Fibroblast of the aortic adventitia (primary cell): ENCODE measurements at regions not wholly inside any gene's neighbourhood (a gene's known extent, or its start where the extent isn't known, plus 50 kb on each side); places are given as distances from the start of the nearest gene placed in this dataset.

ENCODE experiments used
- DNase-seq: peaks from one replicate; pipeline ENCODE4 v3.0.0-alpha.2; 2010; ENCODE audit warnings: low read depth
- H3K4me3 ChIP-seq: 2 replicates; pipeline ENCODE4 v1.5.1; 2011; ENCODE audit warnings: low read depth, mild to moderate bottlenecking, control low read depth, low read length, moderate library complexity
- CTCF ChIP-seq: IDR thresholded peaks from 2 replicates; pipeline ENCODE4 v1.5.1; 2011; ENCODE audit warnings: mild to moderate bottlenecking, low read length, control low read depth, inconsistent platforms; ENCODE audit not compliant: insufficient read depth

DNA sequence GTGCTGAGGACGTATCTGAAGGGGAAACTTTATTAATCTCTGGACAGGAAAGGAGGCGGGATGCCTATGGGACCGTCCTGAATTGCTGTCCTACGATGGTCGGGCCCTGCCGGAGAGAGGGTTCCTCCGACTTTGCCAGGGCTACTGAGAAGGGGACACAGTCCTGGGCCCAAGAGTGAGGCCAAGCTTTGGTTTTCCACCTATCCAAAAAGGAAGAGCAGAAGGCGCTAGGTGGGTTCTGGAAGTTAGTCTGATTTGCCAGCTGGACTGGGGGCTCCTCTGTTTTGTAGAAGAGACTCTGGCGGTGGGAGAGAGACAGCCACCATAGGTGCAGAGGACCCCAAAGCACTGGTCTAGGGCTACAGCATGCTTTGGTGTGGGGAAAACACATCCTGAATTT is 243.8 kb upstream of the IRX4 start:
- H3K4me3 ChIP-seq: no peak overlapping the region
- DNase-seq: no peak
- no peak for TF ChIP-seq CTCF

GRCh38 chr5:2125901-2126265 is 243.2 kb upstream of the IRX4 start:
- no peak for DNase-seq
- TF ChIP-seq CTCF: no peak
- H3K4me3 ChIP-seq: no peak overlapping the region

GRCh38 chr5:2125171-2125900 is 242.6 kb upstream of the IRX4 start:
- H3K4me3 ChIP-seq: no peak overlapping the region
- TF ChIP-seq CTCF: no peak
- no peak for DNase-seq

DNA sequence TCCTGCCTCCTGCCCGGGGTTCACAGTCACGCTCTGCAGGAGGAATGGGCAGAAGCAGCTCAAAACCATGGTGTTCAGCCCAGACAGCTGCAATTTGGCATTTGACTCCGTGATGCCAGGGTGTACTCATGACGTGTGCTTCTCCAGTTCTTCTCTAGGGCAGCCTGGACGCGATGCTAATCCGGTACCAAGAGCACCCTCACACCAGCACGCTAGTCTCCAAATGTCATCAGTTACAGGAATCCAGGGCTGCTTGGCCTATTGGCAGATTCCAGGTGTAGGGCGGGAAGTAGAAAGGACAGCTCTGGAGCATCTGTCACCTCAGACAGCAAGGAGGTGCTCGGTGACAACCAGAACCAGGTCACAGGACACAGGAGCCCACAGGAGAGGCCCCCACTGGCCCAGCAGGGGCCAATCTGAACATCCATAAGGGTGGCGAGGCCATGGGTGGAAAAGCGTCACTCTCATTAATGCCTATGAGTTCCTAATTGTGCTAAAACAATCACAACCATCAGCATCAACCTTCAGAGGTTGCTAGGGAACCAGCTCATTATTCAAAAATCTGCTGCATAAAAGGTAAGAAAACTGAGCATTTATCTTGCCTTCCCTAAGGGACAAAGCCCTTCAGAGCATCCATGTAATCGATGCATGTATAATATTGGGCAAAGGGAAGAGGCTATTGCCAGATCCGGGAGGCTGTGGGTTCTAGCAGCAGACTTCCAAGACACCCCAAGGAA is 241.9 kb upstream of the IRX4 start:
- no peak for TF ChIP-seq CTCF
- no peak for DNase-seq

DNA sequence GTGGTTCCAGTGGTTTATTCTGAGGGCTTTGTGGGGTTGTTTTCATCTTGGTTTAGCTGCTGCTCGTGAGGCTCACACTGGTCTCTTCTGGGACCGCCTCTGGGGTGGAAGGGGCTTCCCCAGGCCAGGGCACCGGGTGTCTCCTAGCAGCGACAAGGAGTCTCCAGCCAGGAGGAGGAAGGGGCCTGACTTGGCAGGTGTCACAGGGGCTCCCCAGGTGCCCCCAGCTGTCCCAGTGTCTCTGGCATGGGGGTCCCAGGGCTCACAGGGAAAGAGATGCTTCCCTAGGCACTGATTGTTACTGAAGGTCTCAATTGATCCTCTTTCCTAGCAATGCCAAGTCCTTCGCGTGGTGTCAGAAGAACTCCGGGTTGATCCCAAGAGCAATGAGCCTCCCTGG is 241.1 kb upstream of the IRX4 start:
- DNase-seq: no peak
- no peak overlapping the region for H3K4me3 ChIP-seq
- TF ChIP-seq CTCF: no peak

More for the DNA sequence above, 241.9 kb upstream of the IRX4 start:
- H3K4me3 ChIP-seq: no peak overlapping the region

- DNase-seq: no peak
These were observed 237.6 kb upstream of the IRX4 start for GRCh38 chr5:2120361-2120760.

More at GRCh38 chr5:2120361-2120760, 237.6 kb upstream of the IRX4 start:
- no peak overlapping the region for H3K4me3 ChIP-seq
- no peak for TF ChIP-seq CTCF
